ENCODE measurements at regions not wholly inside any gene's neighbourhood (a gene's known extent, or its start where the extent isn't known, plus 50 kb on each side); places are given as distances from the start of the nearest gene placed in this dataset.

DNA sequence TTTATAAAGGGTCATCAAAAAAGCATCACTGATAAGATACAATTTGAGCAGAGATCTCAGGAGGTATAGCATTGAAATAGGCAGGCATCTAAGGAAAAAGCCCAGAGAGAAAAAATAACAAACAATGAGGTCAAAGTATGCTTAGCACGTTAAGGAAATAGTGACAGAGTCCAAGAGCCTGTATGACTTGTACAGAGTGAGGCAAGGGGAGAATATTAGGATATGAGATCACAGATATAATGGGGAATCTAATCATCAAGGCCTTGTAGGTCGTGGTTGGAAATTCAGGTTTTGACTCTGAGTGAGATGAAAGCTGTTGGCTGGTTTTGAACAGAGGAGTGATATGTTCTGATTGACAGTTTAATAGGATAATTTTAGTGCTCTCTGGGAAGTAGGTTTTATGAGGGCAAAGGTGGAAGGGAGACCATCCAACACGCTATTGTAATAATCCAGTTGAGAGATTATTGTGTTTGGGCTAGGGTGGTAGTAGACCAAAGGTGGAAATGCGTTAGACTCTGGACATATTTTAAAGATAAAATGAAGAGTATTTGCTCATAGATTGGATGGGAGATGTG lies 644.6 kb upstream of the TMPRSS15 start:
- WGBS, 2 donors (ENCODE audit: extremely low coverage in 2 of 2, insufficient read length in 2 of 2, insufficient replicate concordance in 1 of 2): no CpG with 5 or more reads among the region's 4 CpGs
- Histone ChIP-seq H3K9me3 (replicated peaks in 1 of 2; ENCODE audit: control insufficient read depth in 2 of 2, insufficient read depth in 1 of 2, low read depth in 1 of 2, low read length in 2 of 2) (no peaks in the 10 kb centered on the region), H2BK5ac (ENCODE audit: low read length) (no peak overlapping the region)

GRCh38 chr21:19049567-19049966 lies 646.0 kb upstream of the TMPRSS15 start:
- H3K4me3 ChIP-seq (ENCODE audit: low read length in 2 of 2): no peak overlapping the region
- no peaks in the 10 kb centered on the region for H3K4me1 ChIP-seq (ENCODE audit: control insufficient read depth in 2 of 2, insufficient read depth in 1 of 2, low read depth in 1 of 2, low read length in 2 of 2)
- no peak overlapping the region for H4K91ac ChIP-seq (ENCODE audit: low read depth, low read length, poor library complexity)
- H3K4ac ChIP-seq (ENCODE audit: low read length): no peak overlapping the region
- no peak overlapping the region for H2BK15ac ChIP-seq (ENCODE audit: low read length)
- no peak overlapping the region for H2BK12ac ChIP-seq (ENCODE audit: low read length)
- no peak overlapping the region for H3K27ac ChIP-seq (replicated peaks; ENCODE audit: low read length)
- H2AK5ac ChIP-seq (ENCODE audit: low read depth, low read length): no peak overlapping the region
- no peak overlapping the region for H2BK120ac ChIP-seq (ENCODE audit: low read depth, low read length)
- no peak overlapping the region for H2BK5ac ChIP-seq (ENCODE audit: low read length)
- no peak for DNase-seq (ENCODE audit: low spot score)
- no peak overlapping the region for H2AFZ ChIP-seq (ENCODE audit: low read length)
- no peaks in the 10 kb centered on the region for H3K36me3 ChIP-seq (replicated peaks in 1 of 2; ENCODE audit: control insufficient read depth in 2 of 2, insufficient read depth in 2 of 2, low read length in 2 of 2)
- no peaks in the 10 kb centered on the region for H3K27me3 ChIP-seq (ENCODE audit: control insufficient read depth in 3 of 3, insufficient read depth in 3 of 3, low read depth in 1 of 3, low read length in 3 of 3)
- H3K23ac ChIP-seq (ENCODE audit: low read depth, low read length, poor library complexity): no peak overlapping the region
- no peak overlapping the region for H3K9ac ChIP-seq (ENCODE audit: low read depth, low read length, poor library complexity)
- no peak overlapping the region for H3K4me2 ChIP-seq (ENCODE audit: insufficient read depth, low read length, poor library complexity, severe bottlenecking)
- WGBS, 2 donors (ENCODE audit: extremely low coverage in 2 of 2, insufficient read length in 2 of 2, insufficient replicate concordance in 1 of 2): no CpG with 5 or more reads among the region's 4 CpGs
- no peak overlapping the region for H3K18ac ChIP-seq (ENCODE audit: low read length)
- no peaks in the 10 kb centered on the region for H3K9me3 ChIP-seq (replicated peaks in 1 of 2; ENCODE audit: control insufficient read depth in 2 of 2, insufficient read depth in 1 of 2, low read depth in 1 of 2, low read length in 2 of 2)
- no peak overlapping the region for H4K8ac ChIP-seq (ENCODE audit: low read depth, low read length)
- H3K14ac ChIP-seq (ENCODE audit: low read length): no peak overlapping the region
- no peaks in the 10 kb centered on the region for H3K79me1 ChIP-seq (ENCODE audit: low read depth, low read length)

More for the DNA sequence above, 644.6 kb upstream of the TMPRSS15 start:
- DNase-seq (ENCODE audit: low spot score): no peak
- Histone ChIP-seq H4K8ac (ENCODE audit: low read depth, low read length) (no peak overlapping the region), H3K27me3 (ENCODE audit: control insufficient read depth in 3 of 3, insufficient read depth in 3 of 3, low read depth in 1 of 3, low read length in 3 of 3) (no peaks in the 10 kb centered on the region), H4K91ac (ENCODE audit: low read depth, low read length, poor library complexity) (no peak overlapping the region), H2BK12ac (ENCODE audit: low read length) (no peak overlapping the region), H3K4me3 (ENCODE audit: low read length in 2 of 2) (no peak overlapping the region), H2AFZ (ENCODE audit: low read length) (no peak overlapping the region), H2AK5ac (ENCODE audit: low read depth, low read length) (no peak overlapping the region), H3K9ac (ENCODE audit: low read depth, low read length, poor library complexity) (no peak overlapping the region), H3K27ac (replicated peaks; ENCODE audit: low read length) (no peak overlapping the region), H3K79me1 (ENCODE audit: low read depth, low read length) (no peaks in the 10 kb centered on the region), H3K4me1 (ENCODE audit: control insufficient read depth in 2 of 2, insufficient read depth in 1 of 2, low read depth in 1 of 2, low read length in 2 of 2) (no peaks in the 10 kb centered on the region), H3K36me3 (replicated peaks in 1 of 2; ENCODE audit: control insufficient read depth in 2 of 2, insufficient read depth in 2 of 2, low read length in 2 of 2) (no peaks in the 10 kb centered on the region), H3K4me2 (ENCODE audit: insufficient read depth, low read length, poor library complexity, severe bottlenecking) (no peak overlapping the region), H2BK15ac (ENCODE audit: low read length) (no peak overlapping the region), H3K23ac (ENCODE audit: low read depth, low read length, poor library complexity) (no peak overlapping the region), H2BK120ac (ENCODE audit: low read depth, low read length) (no peak overlapping the region), H3K4ac (ENCODE audit: low read length) (no peak overlapping the region), H3K14ac (ENCODE audit: low read length) (no peak overlapping the region), H3K18ac (ENCODE audit: low read length) (no peak overlapping the region)

DNA sequence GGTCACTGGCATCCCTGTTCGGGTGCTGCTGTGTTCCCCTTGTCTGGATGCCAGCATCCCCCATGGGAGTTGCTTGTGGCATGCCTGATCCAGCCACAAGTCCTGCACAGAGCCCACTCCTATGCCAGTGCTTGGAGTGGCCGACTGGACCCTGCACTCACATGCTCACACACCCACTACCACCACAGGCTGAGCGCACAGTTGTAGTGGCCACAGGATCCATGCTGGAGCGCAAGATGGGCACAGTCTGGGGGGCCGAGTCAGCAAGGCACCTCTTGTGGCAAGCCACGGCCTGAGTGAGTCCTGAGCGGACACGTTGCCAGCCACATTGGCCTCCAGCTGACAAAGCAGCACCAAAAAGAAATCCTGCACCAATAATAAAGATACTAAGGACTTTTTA lies 661.6 kb upstream of the TMPRSS15 start:
- Histone ChIP-seq H2BK15ac (ENCODE audit: low read length) (no peak overlapping the region), H2AFZ (ENCODE audit: low read length) (no peak overlapping the region), H3K4me2 (ENCODE audit: insufficient read depth, low read length, poor library complexity, severe bottlenecking) (no peak overlapping the region), H4K91ac (ENCODE audit: low read depth, low read length, poor library complexity) (no peak overlapping the region), H3K79me1 (ENCODE audit: low read depth, low read length) (no peaks in the 10 kb centered on the region), H3K27ac (replicated peaks; ENCODE audit: low read length) (no peak overlapping the region), H3K18ac (ENCODE audit: low read length) (peak overlapping the region; percentile 91), H3K9me3 (replicated peaks in 1 of 2; ENCODE audit: control insufficient read depth in 2 of 2, insufficient read depth in 1 of 2, low read depth in 1 of 2, low read length in 2 of 2) (no peaks in the 10 kb centered on the region), H2BK5ac (ENCODE audit: low read length) (no peak overlapping the region), H3K4me1 (ENCODE audit: control insufficient read depth in 2 of 2, insufficient read depth in 1 of 2, low read depth in 1 of 2, low read length in 2 of 2) (no peaks in the 10 kb centered on the region), H3K23ac (ENCODE audit: low read depth, low read length, poor library complexity) (peak overlapping the region; percentile 90), H3K9ac (ENCODE audit: low read depth, low read length, poor library complexity) (no peak overlapping the region), H3K14ac (ENCODE audit: low read length) (peak overlapping the region; percentile 99), H3K4ac (ENCODE audit: low read length) (no peak overlapping the region), H2BK12ac (ENCODE audit: low read length) (no peak overlapping the region), H2AK5ac (ENCODE audit: low read depth, low read length) (no peak overlapping the region), H4K8ac (ENCODE audit: low read depth, low read length) (no peak overlapping the region), H3K27me3 (ENCODE audit: control insufficient read depth in 3 of 3, insufficient read depth in 3 of 3, low read depth in 1 of 3, low read length in 3 of 3) (no peaks in the 10 kb centered on the region), H3K4me3 (ENCODE audit: low read length in 2 of 2) (peak overlapping the region in 1 of 2 donors; percentile 47), H3K36me3 (replicated peaks in 1 of 2; ENCODE audit: control insufficient read depth in 2 of 2, insufficient read depth in 2 of 2, low read length in 2 of 2) (no peaks in the 10 kb centered on the region), H2BK120ac (ENCODE audit: low read depth, low read length) (no peak overlapping the region)
- no CpG with 5 or more reads among the region's 8 CpGs for WGBS, 2 donors (ENCODE audit: extremely low coverage in 2 of 2, insufficient read length in 2 of 2, insufficient replicate concordance in 1 of 2)
- DNase-seq (ENCODE audit: low spot score): no peak

DNA sequence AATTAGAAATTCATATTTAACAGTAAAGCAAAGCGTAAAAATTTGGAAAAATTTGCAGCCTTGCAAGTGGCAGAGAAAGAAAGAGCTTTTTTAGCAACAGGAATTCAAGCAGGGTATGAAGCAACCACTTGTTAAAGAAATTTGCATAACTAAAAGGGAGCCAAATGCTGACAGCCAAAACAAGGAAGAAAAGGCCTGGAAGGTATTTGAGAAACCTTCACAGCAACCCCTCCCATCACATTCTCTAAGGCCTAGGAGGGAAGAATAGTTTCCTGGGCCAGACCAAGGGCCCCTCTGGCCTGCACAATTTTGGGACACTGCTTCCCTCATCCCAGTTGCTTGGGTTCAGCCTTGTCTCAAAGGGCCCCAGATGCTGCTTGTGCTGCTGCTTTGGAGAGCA lies 672.4 kb upstream of the TMPRSS15 start:
- Histone ChIP-seq H3K4ac (ENCODE audit: low read length) (no peak overlapping the region), H3K9ac (ENCODE audit: low read depth, low read length, poor library complexity) (no peak overlapping the region), H2BK12ac (ENCODE audit: low read length) (no peak overlapping the region), H3K14ac (ENCODE audit: low read length) (no peak overlapping the region), H3K18ac (ENCODE audit: low read length) (no peak overlapping the region), H3K4me2 (ENCODE audit: insufficient read depth, low read length, poor library complexity, severe bottlenecking) (no peak overlapping the region), H2AK5ac (ENCODE audit: low read depth, low read length) (no peak overlapping the region), H4K91ac (ENCODE audit: low read depth, low read length, poor library complexity) (no peak overlapping the region), H3K27me3 (ENCODE audit: control insufficient read depth in 3 of 3, insufficient read depth in 3 of 3, low read depth in 1 of 3, low read length in 3 of 3) (no peaks in the 10 kb centered on the region), H2BK5ac (ENCODE audit: low read length) (no peak overlapping the region), H3K9me3 (replicated peaks in 1 of 2; ENCODE audit: control insufficient read depth in 2 of 2, insufficient read depth in 1 of 2, low read depth in 1 of 2, low read length in 2 of 2) (peaks cover 0 to 2% of the 10 kb centered on the region in 2 donors), H3K79me1 (ENCODE audit: low read depth, low read length) (peaks cover 2% of the 10 kb centered on the region), H3K36me3 (replicated peaks in 1 of 2; ENCODE audit: control insufficient read depth in 2 of 2, insufficient read depth in 2 of 2, low read length in 2 of 2) (no peaks in the 10 kb centered on the region), H3K23ac (ENCODE audit: low read depth, low read length, poor library complexity) (no peak overlapping the region), H3K27ac (replicated peaks; ENCODE audit: low read length) (no peak overlapping the region), H2BK120ac (ENCODE audit: low read depth, low read length) (no peak overlapping the region), H3K4me1 (ENCODE audit: control insufficient read depth in 2 of 2, insufficient read depth in 1 of 2, low read depth in 1 of 2, low read length in 2 of 2) (no peaks in the 10 kb centered on the region), H3K4me3 (ENCODE audit: low read length in 2 of 2) (no peak overlapping the region), H2BK15ac (ENCODE audit: low read length) (no peak overlapping the region), H4K8ac (ENCODE audit: low read depth, low read length) (no peak overlapping the region), H2AFZ (ENCODE audit: low read length) (no peak overlapping the region)
- WGBS, 2 donors (ENCODE audit: extremely low coverage in 2 of 2, insufficient read length in 2 of 2, insufficient replicate concordance in 1 of 2): no CpG with 5 or more reads among the region's 1 CpG
- DNase-seq (ENCODE audit: low spot score): no peak

All from neuronal stem cell (in vitro differentiated cells).